Panc1 (cell line): ENCODE measurements at regions not wholly inside any gene's neighbourhood (a gene's known extent, or its start where the extent isn't known, plus 50 kb on each side); places are given as distances from the start of the nearest gene placed in this dataset.

Experiments used
- POLR2AphosphoS5 ChIP-seq: IDR thresholded peaks from 2 replicates; pipeline ENCODE4 v1.6.1; 2012; ENCODE audit warnings: mild to moderate bottlenecking, low read depth, low read length, moderate library complexity
- TF ChIP-seq, protein P1 (sequence below): fragments of 450-650 bp; IDR thresholded peaks from 2 replicates; pipeline ENCODE4 v1.5.1; 2017; ENCODE audit warnings: mild to moderate bottlenecking

DNA sequence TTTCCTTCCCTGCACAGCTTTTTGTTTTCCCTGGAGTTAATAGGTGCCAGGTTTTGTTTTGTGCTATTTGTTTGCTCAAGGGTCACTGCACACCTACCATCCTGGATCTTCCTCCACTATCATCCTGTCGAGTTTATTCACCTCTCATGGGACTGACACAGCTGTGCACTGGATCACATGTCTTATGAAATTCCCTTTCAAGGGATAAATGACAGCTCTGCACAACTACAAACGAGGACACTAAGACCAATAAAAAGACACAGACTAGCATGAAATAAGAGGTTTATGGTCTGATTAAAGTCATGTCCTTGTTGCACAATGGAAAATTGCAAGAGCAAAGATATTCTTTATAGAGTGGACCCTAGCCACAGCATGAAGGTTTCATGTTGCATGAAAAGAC lies 76.7 kb upstream of the SFMBT2 start:
- TF ChIP-seq POLR2AphosphoS5 = no peak
- TF ChIP-seq, protein P1, sequence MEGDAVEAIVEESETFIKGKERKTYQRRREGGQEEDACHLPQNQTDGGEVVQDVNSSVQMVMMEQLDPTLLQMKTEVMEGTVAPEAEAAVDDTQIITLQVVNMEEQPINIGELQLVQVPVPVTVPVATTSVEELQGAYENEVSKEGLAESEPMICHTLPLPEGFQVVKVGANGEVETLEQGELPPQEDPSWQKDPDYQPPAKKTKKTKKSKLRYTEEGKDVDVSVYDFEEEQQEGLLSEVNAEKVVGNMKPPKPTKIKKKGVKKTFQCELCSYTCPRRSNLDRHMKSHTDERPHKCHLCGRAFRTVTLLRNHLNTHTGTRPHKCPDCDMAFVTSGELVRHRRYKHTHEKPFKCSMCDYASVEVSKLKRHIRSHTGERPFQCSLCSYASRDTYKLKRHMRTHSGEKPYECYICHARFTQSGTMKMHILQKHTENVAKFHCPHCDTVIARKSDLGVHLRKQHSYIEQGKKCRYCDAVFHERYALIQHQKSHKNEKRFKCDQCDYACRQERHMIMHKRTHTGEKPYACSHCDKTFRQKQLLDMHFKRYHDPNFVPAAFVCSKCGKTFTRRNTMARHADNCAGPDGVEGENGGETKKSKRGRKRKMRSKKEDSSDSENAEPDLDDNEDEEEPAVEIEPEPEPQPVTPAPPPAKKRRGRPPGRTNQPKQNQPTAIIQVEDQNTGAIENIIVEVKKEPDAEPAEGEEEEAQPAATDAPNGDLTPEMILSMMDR = no peak
